ENCODE measurements at regions not wholly inside any gene's neighbourhood (a gene's known extent, or its start where the extent isn't known, plus 50 kb on each side); places are given as distances from the start of the nearest gene placed in this dataset.
A peak's percentile ranks its signal among the peaks of the same experiment; 100 is the strongest.
"Not testable (repeated sequence)": the region's sequence is repeated elsewhere in the genome, so short reads cannot be mapped to it uniquely, and the experiment has no call there.

DNA sequence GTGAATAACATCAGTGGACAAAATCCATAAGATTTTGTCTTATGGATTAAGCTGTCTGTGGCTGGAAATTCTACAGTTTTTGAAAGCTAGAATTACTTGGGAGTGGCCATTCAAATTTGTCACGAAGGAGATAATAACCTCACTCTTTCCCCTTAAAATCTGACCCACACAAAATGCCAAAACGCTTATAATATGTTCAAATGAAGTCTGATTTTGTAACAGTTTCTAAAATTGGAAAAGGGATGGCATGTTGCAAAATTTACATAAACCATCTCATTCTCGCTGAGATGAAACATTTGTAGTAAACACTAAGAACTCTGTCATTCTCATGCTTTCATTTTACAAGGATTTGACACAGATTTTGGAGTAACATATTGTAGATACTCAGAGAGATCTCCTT lies 112.7 kb downstream of the GJA1 start:
- Histone ChIP-seq H3K4me3 (peak overlapping the region; percentile 41), H3K4me2 (ENCODE audit: unreplicated experiment) (peak overlapping the region; percentile 45), H3K27me3 (replicated peaks; ENCODE audit: insufficient read depth) (no peaks in the 10 kb centered on the region), H3K36me3 (ENCODE audit: low read depth) (no peaks in the 10 kb centered on the region), H3K27ac (peak overlapping the region; percentile 23), H3K79me2 (ENCODE audit: insufficient read depth) (no peaks in the 10 kb centered on the region), H3F3A (ENCODE audit: insufficient read depth) (peaks cover 44% of the 10 kb centered on the region), H3K9ac (peak overlapping the region; percentile 5), H4K20me1 (ENCODE audit: insufficient read depth) (no peaks in the 10 kb centered on the region), H2AFZ (peak overlapping the region; percentile 26), H3K4me1 (ENCODE audit: insufficient read depth) (peaks cover 52% of the 10 kb centered on the region), H3K9me2 (ENCODE audit: insufficient read depth) (no peaks in the 10 kb centered on the region), H3K9me3 (ENCODE audit: low read depth) (no peaks in the 10 kb centered on the region)
- WGBS, 2 experiments (ENCODE audit: low coverage in 1 of 2, low lambda C conversion rate in 2 of 2, missing lambda C conversion rate in 2 of 2) = 5 to 8% methylated on average over 3 of the region's 3 CpGs
- DNase-seq = peak; percentile 45
- no peak for TF ChIP-seq EZH2 (IDR thresholded peaks at IDR 0.05; ENCODE audit: insufficient read depth, poor library complexity, severe bottlenecking)
- no peak for TF ChIP-seq EZH2phosphoT487 (IDR thresholded peaks at IDR 0.05; ENCODE audit: insufficient read depth, low read depth)
- in situ Hi-C loops (cut with MboI) = no loop called here

DNA sequence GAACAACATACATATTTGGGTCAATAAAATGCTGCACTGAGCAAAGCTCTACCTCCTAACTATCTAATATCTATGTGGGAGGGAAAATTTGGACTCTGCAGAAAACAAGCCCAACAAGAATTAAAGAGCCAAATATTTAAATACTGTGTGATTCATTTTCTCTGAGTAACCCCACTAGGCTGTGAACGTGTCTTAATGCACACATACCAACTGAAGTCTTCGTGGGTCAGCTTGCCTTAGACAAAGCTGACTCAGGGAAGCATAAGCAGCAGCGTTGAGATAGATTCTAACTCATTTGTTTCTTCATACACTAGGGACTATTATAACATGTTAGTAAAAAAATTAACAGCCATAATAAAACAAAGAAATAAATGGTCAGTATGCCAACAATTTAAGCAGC lies 114.3 kb downstream of the GJA1 start:
- in situ Hi-C loops (cut with MboI) = no loop called here
- Histone ChIP-seq H3F3A (ENCODE audit: insufficient read depth) (peaks cover 31% of the 10 kb centered on the region), H3K79me2 (ENCODE audit: insufficient read depth) (no peaks in the 10 kb centered on the region), H3K9me2 (ENCODE audit: insufficient read depth) (no peaks in the 10 kb centered on the region), H3K9ac (peak overlapping the region; percentile 10; the same call in 1 of the 2 replicates), H4K20me1 (ENCODE audit: insufficient read depth) (no peaks in the 10 kb centered on the region), H3K4me3 (no peak overlapping the region), H3K27me3 (replicated peaks; ENCODE audit: insufficient read depth) (no peaks in the 10 kb centered on the region), H3K4me1 (ENCODE audit: insufficient read depth) (peaks cover 38% of the 10 kb centered on the region), H2AFZ (0 out of 2 replicates have a peak overlapping the region, but pooled peaks have one; percentile 6), H3K9me3 (ENCODE audit: low read depth) (no peaks in the 10 kb centered on the region), H3K36me3 (ENCODE audit: low read depth) (no peaks in the 10 kb centered on the region), H3K4me2 (ENCODE audit: unreplicated experiment) (peak overlapping the region; percentile 29), H3K27ac (peak overlapping the region; percentile 47)
- 0 to 2% methylated on average over 3 of the region's 3 CpGs for WGBS, 2 experiments (ENCODE audit: low coverage in 1 of 2, low lambda C conversion rate in 2 of 2, missing lambda C conversion rate in 2 of 2)
- no peak for TF ChIP-seq EZH2 (IDR thresholded peaks at IDR 0.05; ENCODE audit: insufficient read depth, poor library complexity, severe bottlenecking)
- TF ChIP-seq EZH2phosphoT487 (IDR thresholded peaks at IDR 0.05; ENCODE audit: insufficient read depth, low read depth) = no peak
- DNase-seq = peak; percentile 94

DNA sequence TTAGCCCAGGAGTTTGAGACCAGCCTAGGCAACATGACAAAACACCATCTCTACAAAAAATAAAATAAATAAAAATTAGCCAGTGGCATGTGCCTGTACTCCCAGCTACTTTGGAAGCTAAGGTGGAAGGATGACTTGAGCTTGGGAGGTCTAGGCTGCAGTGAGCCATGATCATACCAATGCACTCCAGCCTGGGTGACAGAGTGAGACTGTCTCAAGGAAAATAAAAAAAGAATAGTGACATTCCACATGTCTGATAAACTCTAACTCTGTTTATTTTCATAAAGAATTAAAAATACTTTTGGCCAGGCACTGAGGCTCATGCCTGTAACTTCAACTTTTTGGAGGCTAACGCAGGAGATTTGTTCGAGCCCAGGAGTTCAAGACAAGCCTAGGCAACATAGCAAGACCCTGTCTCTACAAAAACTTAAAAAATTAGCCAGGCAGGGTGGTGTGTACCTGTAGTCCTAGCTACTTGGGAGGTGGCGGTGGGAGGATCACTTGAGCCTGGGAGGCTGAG lies 115.1 kb downstream of the GJA1 start:
- in situ Hi-C loops (cut with MboI) = no loop called here
- H3K79me2 ChIP-seq (ENCODE audit: insufficient read depth) = no peaks in the 10 kb centered on the region
- H2AFZ ChIP-seq = peak overlapping the region; percentile 6; the same call in 1 of the 2 replicates
- no peaks in the 10 kb centered on the region for H3K9me2 ChIP-seq (ENCODE audit: insufficient read depth)
- H3K4me2 ChIP-seq (ENCODE audit: unreplicated experiment) = peak overlapping the region; percentile 29
- peaks cover 25% of the 10 kb centered on the region for H3F3A ChIP-seq (ENCODE audit: insufficient read depth)
- DNase-seq = no peak
- WGBS, 2 experiments (ENCODE audit: low coverage in 1 of 2, low lambda C conversion rate in 2 of 2, missing lambda C conversion rate in 2 of 2) = 96 to 100% methylated on average over 2 to 3 of the region's 3 CpGs
- no peaks in the 10 kb centered on the region for H3K36me3 ChIP-seq (ENCODE audit: low read depth)
- H3K9me3 ChIP-seq (ENCODE audit: low read depth) = no peaks in the 10 kb centered on the region
- peak overlapping the region; percentile 47 for H3K27ac ChIP-seq
- H3K9ac ChIP-seq = peak overlapping the region; percentile 10; the same call in 1 of the 2 replicates
- H3K27me3 ChIP-seq (replicated peaks; ENCODE audit: insufficient read depth) = no peaks in the 10 kb centered on the region
- H3K4me1 ChIP-seq (ENCODE audit: insufficient read depth) = peaks cover 32% of the 10 kb centered on the region
- no peak for TF ChIP-seq EZH2 (IDR thresholded peaks at IDR 0.05; ENCODE audit: insufficient read depth, poor library complexity, severe bottlenecking)
- TF ChIP-seq EZH2phosphoT487 (IDR thresholded peaks at IDR 0.05; ENCODE audit: insufficient read depth, low read depth) = no peak
- no peak overlapping the region for H3K4me3 ChIP-seq
- H4K20me1 ChIP-seq (ENCODE audit: insufficient read depth) = no peaks in the 10 kb centered on the region

DNA sequence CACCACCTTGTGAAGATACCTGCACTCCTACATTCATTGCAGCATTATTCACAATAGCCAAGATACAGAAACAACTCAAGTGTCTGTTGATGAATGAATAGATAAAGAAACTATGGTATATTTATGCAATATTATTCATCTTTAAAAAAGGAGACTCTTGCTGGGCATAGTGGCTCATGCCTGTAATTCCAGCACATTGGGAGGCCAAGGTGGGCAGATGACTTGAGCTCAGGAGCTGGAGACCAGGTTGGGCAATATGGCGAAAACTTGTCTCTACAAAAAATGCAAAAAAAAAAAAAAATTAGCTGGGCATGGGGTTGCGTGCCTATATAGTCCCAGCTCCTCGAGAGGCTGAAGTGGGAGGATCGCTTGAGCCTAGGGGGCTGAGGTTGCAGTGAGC lies 119.8 kb downstream of the GJA1 start:
- Histone ChIP-seq H3K4me1 (ENCODE audit: insufficient read depth) (peaks cover 6% of the 10 kb centered on the region), H3K79me2 (ENCODE audit: insufficient read depth) (no peaks in the 10 kb centered on the region), H3K4me3 (no peak overlapping the region), H3K9me2 (ENCODE audit: insufficient read depth) (no peaks in the 10 kb centered on the region), H3K36me3 (ENCODE audit: low read depth) (no peaks in the 10 kb centered on the region), H2AFZ (no peak overlapping the region), H3K9me3 (ENCODE audit: low read depth) (no peaks in the 10 kb centered on the region), H3K4me2 (ENCODE audit: unreplicated experiment) (no peak overlapping the region), H3K27ac (no peak overlapping the region), H3F3A (ENCODE audit: insufficient read depth) (peaks cover 5% of the 10 kb centered on the region; the same call in 1 of the 2 replicates), H4K20me1 (ENCODE audit: insufficient read depth) (no peaks in the 10 kb centered on the region), H3K9ac (no peak overlapping the region), H3K27me3 (replicated peaks; ENCODE audit: insufficient read depth) (no peaks in the 10 kb centered on the region)
- TF ChIP-seq EZH2phosphoT487 (IDR thresholded peaks at IDR 0.05; ENCODE audit: insufficient read depth, low read depth) (no peak), EZH2 (IDR thresholded peaks at IDR 0.05; ENCODE audit: insufficient read depth, poor library complexity, severe bottlenecking) (no peak)
- in situ Hi-C loops (cut with MboI) = no loop called here
- no peak for DNase-seq
- 96% methylated on average over 4 of the region's 4 CpGs for WGBS, 2 experiments (ENCODE audit: low coverage in 1 of 2, low lambda C conversion rate in 2 of 2, missing lambda C conversion rate in 2 of 2)

DNA sequence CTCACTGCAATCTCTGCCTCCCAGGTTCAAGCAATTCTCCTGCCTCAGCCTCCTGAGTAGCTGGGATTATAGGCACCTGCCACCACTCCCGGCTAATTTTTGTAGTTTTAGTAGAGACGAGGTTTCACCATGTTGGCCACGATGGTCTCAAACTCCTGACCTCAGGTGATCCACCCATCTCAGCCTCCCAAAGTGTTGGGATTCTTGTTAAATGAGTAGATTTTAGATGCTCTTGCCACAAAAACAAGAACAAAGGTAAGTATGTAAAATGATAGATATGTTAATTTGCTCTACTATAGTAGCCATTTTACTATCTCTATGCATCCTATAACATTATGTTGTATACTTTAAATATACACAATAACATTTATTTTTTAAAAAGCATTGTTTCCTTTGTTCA lies 120.7 kb downstream of the GJA1 start:
- in situ Hi-C loops (cut with MboI); H3F3A ChIP-seq (ENCODE audit: insufficient read depth); H3K9me3 ChIP-seq (ENCODE audit: low read depth); H3K27ac ChIP-seq; H3K27me3 ChIP-seq (replicated peaks; ENCODE audit: insufficient read depth); H3K4me1 ChIP-seq (ENCODE audit: insufficient read depth); H3K79me2 ChIP-seq (ENCODE audit: insufficient read depth); H3K9me2 ChIP-seq (ENCODE audit: insufficient read depth); H3K4me3 ChIP-seq; H2AFZ ChIP-seq; H3K9ac ChIP-seq; DNase-seq; H4K20me1 ChIP-seq (ENCODE audit: insufficient read depth); H3K36me3 ChIP-seq (ENCODE audit: low read depth); H3K4me2 ChIP-seq (ENCODE audit: unreplicated experiment): not testable (repeated sequence)
- WGBS, 2 experiments (ENCODE audit: low coverage in 1 of 2, low lambda C conversion rate in 2 of 2, missing lambda C conversion rate in 2 of 2) = 93 to 94% methylated on average over 3 of the region's 3 CpGs
